ENCODE measurements at regions not wholly inside any gene's neighbourhood (a gene's known extent, or its start where the extent isn't known, plus 50 kb on each side); places are given as distances from the start of the nearest gene placed in this dataset.

- TF ChIP-seq CTCF (conservative IDR thresholded peaks at IDR 0.05) (no peak), ZFX (IDR thresholded peaks at IDR 0.05) (no peak)
Observed at GRCh38 chr4:147371661-147372060, 109.2 kb upstream of the EDNRA start.
